ENCODE measurements at regions not wholly inside any gene's neighbourhood (a gene's known extent, or its start where the extent isn't known, plus 50 kb on each side); places are given as distances from the start of the nearest gene placed in this dataset.
"Not testable (repeated sequence)": the region's sequence is repeated elsewhere in the genome, so short reads cannot be mapped to it uniquely, and the experiment has no call there.

DNA sequence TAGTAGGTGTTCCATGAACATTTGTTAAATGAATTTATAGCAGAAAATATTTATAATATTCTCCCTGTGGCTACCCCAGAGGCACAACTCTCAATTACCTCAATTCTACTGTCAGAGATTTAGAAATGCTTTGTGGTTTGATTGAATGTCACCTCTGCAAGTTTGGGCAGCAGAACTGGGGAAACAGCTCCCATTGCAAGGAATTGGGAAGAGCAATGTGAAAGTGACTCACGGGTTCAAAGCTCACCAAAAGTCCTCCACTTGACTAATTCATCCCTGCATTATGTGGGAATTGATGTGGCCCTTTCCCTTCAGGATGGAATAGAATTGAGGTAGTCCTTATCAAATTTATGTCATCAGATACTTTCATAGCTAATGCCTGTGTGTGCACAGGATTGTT is 562.7 kb downstream of the MFSD1 start:
- no peak for DNase-seq (ENCODE audit: low read depth, low spot score)

DNA sequence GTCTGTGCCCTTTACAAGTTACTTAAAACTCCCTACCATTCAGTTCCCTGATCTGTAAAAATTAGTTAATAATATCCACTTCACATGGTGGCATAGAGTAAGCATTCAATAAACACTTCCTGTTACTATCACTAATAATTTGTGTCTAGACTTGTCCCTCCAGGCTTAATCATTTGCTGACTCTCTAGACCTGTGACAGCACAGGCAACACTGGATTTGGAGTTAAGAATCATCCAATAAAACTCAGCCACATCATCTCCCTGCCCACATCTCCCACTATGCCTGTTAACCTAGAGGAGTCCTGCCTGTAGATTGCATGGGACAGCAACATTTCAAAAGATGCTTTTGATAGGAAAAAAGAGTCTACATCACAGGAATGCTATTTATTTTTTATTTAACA is 564.6 kb downstream of the MFSD1 start:
- no peak for DNase-seq (ENCODE audit: low read depth, low spot score)

DNA sequence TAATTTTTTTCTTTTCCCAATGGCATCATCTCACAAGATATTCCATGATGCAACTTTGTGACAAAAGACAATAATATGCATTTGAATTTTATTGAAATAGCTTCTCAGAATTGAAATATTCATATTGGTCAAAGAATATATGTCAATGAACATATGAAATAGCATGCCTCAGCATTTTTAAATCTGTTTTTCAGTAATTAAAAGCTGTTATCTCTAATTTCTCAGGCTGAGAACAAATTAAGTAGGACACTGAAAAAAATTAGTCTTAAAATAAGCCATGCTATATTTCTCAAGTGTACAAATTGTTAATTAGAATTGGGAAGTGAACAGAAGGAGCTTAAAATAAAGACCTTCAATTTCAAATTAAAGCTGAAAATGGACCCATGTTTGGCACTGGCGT is 570.1 kb downstream of the MFSD1 start:
- DNase-seq (ENCODE audit: low read depth, low spot score): no peak

DNA sequence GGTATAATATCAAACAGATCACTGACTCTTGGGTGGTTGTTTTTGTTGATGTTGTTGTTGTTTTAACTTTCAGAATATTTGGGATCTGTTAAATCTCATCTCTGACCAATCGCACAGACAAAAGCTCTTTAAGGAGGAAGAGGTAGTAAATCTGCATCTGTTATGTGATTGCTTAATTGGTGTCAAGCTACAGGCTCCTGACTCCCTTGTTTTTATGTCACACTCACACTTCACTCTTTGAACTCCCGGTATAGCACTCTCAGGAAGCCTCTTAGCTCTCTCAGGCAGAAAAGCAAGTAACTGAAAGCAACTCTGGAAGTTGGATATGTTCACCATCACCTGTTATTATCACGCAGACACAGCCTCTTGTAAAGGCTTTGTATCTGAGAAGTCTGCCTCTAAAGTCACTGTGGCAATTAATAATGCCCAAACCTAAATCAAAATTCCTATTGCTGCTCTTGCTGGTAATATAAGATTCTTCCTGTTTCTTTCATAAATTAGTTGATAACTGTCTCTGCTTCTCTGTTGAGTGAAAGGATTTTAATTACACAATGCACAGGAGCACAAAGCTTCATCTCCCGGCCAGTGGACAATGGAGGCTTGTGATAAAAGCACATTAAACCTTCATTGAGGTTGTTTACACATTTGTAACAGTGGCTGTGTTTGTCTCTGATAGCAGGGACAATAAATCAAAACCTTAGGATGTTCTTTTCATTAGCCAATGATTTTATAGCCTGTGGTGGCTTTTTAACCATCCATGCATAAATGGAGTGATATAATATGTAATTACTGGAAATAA is 576.7 kb downstream of the MFSD1 start:
- no peak for DNase-seq (ENCODE audit: low read depth, low spot score)

DNA sequence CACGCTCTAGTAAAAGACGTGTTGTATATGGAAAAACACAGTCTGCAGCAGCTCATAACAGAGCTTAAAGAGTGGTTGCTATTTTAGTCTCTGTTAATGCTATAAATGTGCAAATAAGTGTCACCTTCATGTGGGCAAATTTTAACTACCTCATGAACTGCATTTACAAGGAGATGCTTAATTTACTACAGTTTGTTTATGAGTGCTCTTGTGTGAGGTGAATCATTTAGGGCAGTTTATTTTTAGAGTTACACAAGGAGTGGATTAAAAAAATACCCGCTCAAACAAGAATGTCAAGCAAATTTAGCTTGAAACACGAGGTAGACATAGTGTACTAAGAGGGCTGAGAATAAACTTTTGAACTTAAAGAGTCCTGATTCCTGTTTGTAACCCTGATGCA is 579.0 kb downstream of the MFSD1 start:
- DNase-seq (ENCODE audit: low read depth, low spot score): no peak

DNA sequence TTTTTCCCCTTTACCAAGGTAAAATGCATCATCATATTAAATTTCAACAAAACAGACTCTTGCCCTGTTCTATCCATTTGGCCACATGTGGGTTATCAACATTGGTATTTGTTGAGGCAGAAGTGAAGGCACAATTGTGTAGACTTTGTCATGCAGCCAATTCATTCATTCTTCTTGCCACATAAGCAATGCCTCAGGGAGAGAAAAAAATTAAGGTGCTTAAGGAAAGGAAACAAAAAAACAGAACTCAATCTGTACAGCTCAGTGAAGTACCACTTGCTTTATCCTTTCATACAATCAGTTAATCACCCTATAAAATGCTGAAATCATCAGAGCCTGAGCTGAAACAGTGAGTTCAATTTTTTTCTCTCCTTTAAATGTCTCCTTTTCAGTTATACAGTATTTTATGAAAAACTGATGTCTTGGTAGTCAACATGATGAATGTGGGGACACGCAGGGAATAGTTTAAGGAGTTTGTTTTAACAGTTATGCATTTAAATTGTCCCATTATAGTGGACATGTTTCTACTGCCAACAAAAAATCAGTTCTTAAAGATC is 588.9 kb downstream of the MFSD1 start:
- DNase-seq (ENCODE audit: low read depth, low spot score): peak; percentile 5

DNA sequence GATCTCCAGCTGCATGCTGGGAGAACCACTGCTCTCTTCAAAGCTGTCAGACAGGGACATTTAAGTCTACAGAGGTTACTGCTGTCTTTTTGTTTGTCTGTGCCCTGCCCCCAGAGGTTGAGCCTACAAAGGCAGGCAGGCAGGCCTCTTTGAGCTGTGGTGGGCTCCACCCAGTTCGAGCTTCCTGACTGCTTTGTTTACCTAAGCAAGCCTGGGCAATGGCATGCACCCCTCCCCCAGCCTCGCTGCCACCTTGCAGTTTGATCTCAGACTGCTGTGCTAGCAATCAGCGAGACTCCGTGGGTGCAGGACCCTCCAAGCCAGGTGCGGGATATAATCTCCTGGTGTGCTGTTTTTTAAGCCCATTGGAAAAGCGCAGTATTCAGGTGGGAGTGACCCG is 591.0 kb upstream of the IL12A start:
- DNase-seq (ENCODE audit: low read depth, low spot score): not testable (repeated sequence)

DNA sequence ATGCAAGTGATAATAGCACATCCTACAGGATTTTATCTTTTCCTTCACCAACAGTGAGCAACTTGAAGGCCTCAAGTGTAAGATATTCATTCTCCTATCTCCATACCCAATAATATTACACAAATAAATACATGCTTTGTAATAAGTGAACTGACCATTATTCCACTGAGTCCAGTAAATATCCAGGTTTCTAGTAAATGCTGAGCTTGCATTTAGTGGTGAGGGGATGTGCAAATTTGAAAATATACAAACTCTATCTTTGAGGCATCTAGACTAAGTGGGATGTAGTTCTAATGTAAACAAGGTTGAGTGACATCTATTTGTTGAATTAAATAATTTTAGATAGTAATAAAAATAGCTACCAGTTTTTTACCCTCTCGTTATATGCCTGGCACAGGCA is 587.6 kb upstream of the IL12A start:
- DNase-seq (ENCODE audit: low read depth, low spot score): no peak

DNA sequence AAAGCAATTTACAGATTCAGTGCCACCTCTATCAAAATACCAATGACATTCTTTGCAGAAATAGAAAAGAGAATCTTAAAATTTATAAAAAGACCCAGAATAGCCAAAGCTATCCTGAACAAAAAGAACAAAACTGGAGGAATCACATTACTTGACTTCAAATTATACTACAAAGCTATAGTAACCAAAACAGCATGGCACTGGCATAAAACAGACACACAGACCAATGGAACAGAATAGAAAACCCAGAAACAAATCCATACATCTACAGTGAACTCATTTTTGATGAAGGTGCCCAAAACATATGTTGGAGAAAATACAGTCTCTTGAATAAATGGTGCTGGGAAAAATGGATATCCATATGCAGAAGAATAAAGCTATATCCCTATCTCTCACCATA is 578.9 kb upstream of the IL12A start:
- DNase-seq (ENCODE audit: low read depth, low spot score): not testable (repeated sequence)

DNA sequence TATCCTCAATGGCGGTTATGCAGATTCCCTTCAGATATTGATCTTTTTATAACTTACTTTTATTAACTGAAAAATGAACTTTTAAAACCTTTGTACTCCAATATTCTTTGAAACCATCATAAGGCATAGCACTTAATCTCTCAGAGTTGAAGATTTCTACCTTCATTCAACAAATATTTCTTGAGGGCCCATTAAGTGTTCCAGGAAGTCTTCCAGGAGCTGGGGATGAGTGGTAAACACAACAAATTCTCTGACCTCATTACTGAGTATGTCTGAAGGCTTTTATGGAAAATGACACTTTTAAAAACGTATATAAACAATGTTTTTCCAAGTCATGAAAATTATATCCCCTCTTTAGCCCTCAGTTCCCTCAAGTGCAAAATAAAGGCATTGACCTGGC is 575.3 kb upstream of the IL12A start:
- no peak for DNase-seq (ENCODE audit: low read depth, low spot score)

DNA sequence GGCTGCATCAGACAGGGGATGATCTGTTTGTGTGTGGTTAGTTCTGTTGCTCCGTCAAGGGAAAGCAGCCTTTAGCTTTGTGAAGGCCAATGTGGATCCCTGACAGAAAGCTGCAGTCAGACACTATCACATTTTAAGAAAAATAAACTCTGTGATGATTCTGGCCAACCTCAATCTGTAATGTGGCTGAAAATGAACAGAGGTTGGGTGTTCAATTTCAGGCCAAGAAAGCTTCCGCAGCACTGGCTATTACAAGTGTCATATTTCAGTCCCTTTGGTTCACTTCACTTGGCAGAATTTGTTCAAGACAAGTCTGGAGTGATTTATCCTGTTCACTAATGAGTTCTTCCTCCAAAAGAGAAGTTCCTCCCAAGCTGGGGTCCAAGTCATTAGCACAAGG is 571.8 kb upstream of the IL12A start:
- peak; percentile 49 for DNase-seq (ENCODE audit: low read depth, low spot score)

DNA sequence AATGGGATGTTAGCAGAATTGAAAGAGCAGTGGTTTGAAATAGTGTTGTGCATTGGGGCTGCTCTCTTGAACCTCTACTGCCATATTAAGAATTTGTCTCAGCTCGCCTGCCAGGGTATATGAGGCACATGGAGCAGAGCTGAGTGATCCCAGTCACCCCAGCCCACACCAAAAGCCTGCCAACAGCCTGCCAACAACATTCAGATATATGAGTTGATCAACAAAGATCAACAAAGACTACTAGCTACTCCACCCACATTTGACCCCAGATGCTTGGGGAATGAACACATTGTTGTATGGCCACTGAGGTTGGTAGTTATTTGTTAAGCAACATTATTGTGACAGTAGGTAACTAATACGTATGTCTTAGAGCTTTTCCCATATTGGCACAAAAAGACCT is 570.9 kb upstream of the IL12A start:
- peak; percentile 26 for DNase-seq (ENCODE audit: low read depth, low spot score)

DNA sequence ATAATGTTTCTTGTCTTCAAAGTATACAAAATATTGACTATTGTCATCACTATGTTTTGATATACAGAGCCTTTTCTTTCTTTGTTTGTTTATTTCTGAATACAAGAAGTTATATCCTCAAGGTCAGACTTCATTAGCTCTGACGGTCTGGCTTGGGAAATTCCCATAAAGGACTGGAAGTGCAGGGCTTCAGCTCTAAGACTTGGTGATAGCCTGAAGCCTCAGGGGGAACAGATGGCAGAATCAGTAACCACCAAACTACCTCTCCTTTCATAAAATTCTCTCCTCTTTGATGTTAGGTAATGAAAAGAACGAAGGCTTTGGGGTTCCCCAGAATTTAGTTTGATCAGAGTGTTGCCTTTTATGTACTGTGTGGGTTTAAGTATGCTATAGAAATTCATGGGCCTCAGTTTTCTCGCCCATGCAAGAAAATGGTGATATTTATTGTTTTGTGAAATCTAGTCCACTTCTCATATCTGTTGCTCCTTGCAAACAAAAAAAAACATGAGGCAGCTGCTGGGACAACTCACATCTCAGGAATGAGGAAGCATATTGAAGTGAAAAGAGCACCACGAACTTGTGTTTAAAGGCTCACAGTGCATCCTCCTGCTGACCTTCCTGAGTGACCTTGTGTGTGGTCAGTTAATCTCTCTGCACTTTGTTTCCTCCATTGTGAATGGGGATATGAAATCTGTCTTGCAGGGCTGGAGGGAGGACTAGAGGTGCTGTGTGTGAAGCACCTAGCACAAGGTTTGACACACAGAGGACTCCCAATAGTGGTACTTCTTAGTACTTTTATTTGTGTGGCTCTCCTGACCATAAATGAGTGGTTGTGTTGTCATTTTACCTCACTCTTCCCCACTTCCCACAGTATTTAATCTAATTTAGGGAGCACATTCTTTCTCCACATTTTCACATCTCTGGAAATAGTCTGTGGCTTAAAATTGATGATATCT is 569.8 kb upstream of the IL12A start:
- peak; percentile 60 for DNase-seq (ENCODE audit: low read depth, low spot score)

DNA sequence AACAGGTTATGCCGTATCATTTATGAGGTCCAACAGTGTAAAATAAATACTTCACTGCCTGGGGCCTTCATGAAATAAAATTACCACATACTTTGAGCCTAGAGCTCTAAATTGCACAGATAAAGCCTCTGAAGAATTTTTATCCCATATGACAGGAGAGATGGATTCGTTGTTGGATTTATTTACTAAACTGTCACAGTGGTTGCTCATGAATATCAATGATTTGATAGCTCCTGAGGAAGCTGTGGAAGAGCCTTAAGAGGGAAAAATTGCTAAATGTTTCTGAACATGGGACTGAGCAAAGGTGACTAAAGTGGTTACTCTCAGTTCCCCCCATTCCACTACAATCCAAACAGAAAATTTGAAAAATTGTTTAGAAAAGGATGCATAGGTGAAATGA is 558.9 kb upstream of the IL12A start:
- no peak for DNase-seq (ENCODE audit: low read depth, low spot score)

DNA sequence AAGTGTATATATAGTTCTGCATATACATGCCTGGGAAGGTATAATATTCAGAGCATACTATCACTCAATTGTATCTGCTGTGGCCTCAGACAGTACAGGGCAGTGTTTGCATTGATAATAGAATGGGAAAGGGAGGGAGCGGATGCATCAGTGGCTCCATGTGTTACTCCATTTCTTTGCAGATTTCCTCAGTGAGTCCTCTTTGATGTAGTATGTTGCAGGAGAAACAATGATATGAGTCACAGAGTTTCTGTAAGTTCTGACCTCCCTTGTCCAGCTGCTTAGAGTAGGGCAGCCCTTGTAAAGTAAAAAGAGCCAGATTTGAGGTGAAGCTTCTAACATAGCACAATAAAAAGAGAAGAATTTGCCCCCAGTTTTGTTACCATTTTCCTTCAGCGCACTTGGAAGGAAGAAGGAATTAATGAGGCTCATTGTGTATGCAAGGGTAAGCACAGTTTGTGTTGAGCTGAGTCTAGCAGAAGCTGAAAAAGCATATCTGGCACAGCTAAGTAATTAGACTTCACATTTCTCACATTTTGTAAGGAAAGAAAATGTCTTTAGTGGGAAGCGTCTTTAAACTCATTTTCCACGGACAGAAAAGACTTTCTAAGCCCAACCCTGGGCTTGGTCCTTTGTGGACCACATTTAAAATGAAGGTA is 555.8 kb upstream of the IL12A start:
- peak; percentile 68 for DNase-seq (ENCODE audit: low read depth, low spot score)

DNA sequence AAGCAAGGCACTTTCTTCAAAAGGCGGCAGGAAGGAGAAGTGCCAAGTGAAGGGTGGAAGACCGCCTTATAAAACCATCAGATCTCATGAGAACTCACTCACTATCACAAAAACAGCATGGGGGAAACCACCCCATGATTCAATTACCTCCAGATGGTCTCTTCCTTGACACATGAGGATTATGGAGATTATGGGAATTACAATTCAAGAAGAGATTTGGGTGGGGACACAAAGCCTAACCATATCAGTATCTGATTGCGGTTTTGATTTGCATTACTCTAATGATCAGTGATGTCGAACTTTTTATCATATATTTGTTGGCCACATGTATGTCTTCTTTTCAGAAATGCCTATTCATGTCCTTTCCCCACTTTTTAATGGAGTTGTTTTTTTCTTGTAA is 549.3 kb upstream of the IL12A start:
- no peak for DNase-seq (ENCODE audit: low read depth, low spot score)

DNA sequence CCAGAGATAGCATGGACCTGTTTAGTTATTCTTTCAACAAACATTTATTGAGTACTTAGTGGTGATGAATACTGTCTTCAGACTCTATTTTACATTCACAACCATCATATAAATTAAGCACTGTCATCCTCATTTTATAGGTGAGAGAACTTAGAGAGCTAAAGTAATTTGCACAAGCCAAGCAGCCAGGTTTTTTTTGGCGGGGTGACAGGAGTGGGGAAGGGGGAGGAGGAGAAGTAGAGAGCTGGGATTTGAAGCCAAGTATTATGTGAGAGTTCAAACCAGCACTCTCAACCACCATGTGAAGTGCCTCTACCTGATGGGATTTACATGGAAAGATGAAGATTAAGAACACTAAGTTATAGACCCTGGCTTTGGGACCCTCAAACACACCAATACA is 547.4 kb upstream of the IL12A start:
- peak; percentile 31 for DNase-seq (ENCODE audit: low read depth, low spot score)

DNA sequence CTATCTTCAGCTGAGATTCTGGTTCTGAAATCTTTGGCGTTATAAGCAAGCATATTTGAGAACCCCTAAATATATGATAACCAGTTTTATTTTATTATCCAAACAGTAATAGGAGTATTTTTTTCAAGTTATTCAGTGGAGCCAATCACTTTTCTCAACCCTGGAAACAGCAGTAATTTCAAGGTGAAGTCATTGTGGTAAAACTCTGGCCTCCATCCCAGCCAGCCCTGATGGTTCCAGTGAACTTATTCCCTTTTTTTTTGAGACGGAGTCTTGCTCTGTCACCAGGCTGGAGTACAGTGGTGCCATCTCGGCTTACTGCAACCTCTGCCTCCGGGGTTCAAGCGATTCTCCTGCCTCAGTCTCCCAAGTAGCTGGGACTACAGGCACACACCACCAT is 545.4 kb upstream of the IL12A start:
- peak; percentile 87 for DNase-seq (ENCODE audit: low read depth, low spot score)

DNA sequence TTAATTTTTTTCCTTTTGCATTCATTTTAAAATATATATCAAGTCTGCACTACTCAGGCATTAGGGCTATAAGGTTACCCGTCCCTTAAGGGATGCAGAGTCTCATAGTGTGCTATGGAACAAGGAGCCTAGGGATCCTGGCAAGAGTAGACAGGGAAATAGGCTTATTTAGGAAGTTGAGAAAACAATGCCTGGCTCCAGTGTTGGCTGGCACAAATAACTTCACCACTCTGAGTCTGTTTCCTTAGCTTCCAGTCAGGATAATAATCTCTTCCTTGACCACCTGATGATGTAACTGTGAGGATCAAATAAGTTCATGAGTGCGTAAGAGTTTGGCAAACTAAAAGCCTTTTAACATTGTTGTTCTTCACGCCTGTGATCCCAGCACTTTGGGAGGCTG is 540.8 kb upstream of the IL12A start:
- DNase-seq (ENCODE audit: low read depth, low spot score): no peak

DNA sequence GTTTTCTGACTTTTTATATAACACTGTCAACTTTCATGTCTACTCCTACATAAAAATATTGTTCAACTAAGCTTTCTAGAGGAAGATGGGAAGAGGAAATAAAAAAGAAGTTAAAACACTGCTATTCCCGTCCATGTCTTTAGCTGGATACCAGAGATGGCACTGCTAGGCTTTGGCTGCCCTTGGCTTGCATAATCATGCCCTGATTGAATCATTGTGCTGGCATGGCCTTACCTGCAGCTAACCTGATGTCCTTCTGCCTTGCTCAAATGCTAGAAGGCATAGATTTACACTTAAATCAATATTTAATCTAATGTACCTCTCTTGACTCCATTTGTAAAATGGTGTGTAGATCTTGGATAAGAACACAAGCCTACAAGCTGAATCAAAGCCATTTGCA is 539.7 kb upstream of the IL12A start:
- DNase-seq (ENCODE audit: low read depth, low spot score): no peak

DNA sequence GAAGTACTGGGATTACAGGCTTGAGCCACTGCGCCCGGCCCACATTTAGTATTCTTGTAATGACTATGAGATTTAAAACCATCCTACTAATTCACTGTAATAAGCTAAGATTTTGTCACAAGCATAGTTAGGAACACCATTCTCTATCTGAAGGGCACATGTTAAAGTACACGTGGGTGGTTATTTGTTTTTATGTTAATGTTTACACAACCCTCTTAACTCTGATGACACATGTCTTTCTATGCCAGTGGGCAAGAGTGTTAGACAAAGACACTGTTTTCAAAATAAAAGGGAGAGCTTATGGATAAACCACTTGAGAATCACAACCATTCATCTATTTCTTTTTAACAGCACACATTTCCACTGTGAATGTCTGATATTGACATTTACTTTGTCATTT is 537.6 kb upstream of the IL12A start:
- DNase-seq (ENCODE audit: low read depth, low spot score): no peak

DNA sequence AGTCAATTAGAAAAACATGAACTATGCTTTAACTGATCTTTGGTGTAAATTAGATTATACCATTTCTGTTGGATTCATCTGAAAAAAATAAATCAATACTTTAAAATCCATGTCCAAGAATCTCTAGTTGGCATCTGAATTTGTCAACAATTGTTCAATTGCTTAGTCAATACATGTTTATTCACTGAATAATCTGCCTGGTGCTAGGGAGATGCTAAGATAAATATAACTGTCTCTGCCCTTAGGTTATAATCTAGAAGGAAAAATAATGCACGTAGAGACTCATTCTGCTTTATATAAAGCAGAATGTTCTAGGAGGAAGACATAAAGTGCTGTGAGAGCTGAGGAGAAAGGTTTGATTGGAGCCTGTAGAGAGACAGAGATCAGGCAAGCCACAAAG is 537.2 kb upstream of the IL12A start:
- no peak for DNase-seq (ENCODE audit: low read depth, low spot score)

All from astrocyte of the hippocampus (primary cell).